ENCODE measurements at regions not wholly inside any gene's neighbourhood (a gene's known extent, or its start where the extent isn't known, plus 50 kb on each side); places are given as distances from the start of the nearest gene placed in this dataset.

DNA sequence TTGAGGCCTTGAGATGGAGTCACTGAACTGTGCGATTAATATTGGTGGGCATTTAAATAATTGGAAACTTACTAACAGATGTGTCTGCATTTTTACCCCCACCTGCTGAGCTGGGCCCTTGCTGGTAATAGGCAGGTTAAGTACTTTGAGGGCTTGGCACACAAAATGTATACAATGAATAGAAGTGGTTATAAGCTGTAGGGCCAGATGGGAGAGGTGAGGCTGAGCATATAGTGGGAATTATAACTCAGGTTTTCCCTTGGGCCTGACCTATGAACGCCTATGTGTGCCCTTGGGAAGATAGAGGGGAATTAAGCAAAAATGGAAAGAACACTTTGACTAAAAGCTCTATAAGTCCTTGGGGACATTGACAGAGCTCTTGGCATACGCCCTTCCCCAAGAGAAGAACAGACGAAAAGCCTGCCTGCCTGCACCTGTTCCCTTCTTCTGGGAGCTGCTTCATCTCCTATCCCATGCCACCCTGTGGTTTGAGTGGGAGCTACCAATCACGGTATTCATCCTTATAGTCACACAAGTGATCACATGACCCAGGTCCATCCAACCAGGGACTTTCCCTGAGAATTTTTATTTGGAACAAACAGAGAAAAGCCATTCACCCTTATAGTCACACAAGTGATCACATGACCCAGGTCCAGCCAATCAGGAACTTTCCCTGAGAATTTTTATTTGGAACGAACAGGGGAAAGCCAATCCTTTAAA is 260.7 kb upstream of the CSF3R start:
- CTCF ChIA-PET = no interaction called here
- Mint-ChIP-seq H3K27ac (ENCODE audit: unreplicated experiment) (no peak overlapping the region), H3K4me1 (ENCODE audit: low read depth, unreplicated experiment) (no peaks in the 10 kb centered on the region), H3K4me3 (ENCODE audit: low read depth, unreplicated experiment) (no peak overlapping the region), H3K27me3 (ENCODE audit: unreplicated experiment) (peaks cover 87% of the 10 kb centered on the region), H3K36me3 (ENCODE audit: insufficient read depth, unreplicated experiment) (no peaks in the 10 kb centered on the region), H3K9me3 (ENCODE audit: low read depth, unreplicated experiment) (peaks cover 2% of the 10 kb centered on the region)
- intact Hi-C loops (cut with micrococcal nuclease; ENCODE audit: unreplicated experiment) = no loop called here
- DNase-seq = no peak
- TF ChIP-seq, protein P1, sequence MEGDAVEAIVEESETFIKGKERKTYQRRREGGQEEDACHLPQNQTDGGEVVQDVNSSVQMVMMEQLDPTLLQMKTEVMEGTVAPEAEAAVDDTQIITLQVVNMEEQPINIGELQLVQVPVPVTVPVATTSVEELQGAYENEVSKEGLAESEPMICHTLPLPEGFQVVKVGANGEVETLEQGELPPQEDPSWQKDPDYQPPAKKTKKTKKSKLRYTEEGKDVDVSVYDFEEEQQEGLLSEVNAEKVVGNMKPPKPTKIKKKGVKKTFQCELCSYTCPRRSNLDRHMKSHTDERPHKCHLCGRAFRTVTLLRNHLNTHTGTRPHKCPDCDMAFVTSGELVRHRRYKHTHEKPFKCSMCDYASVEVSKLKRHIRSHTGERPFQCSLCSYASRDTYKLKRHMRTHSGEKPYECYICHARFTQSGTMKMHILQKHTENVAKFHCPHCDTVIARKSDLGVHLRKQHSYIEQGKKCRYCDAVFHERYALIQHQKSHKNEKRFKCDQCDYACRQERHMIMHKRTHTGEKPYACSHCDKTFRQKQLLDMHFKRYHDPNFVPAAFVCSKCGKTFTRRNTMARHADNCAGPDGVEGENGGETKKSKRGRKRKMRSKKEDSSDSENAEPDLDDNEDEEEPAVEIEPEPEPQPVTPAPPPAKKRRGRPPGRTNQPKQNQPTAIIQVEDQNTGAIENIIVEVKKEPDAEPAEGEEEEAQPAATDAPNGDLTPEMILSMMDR (IDR thresholded peaks at IDR 0.05; ENCODE audit: unreplicated experiment) = no peak
- no TSS peak for BruUV-seq (replicated peaks)

DNA sequence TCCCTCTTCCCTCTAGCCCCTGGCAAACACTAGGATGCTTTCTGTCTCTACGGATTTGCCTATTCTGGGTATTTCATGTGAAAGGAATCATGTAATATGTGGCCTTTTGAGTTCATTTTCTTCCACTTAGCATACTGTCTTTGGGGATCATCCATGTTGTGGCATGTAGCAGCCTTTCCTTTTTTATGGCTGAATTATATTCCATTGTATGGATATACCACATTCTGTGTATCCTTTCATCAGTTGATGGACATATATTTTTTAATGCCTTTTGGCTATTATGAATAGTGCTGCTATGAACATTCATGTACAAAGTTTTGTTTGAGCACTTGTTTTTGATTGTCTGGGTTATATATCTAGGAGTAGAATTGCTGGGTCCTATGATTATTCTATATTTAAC is 258.4 kb upstream of the CSF3R start:
- CTCF ChIA-PET = no interaction called here

DNA sequence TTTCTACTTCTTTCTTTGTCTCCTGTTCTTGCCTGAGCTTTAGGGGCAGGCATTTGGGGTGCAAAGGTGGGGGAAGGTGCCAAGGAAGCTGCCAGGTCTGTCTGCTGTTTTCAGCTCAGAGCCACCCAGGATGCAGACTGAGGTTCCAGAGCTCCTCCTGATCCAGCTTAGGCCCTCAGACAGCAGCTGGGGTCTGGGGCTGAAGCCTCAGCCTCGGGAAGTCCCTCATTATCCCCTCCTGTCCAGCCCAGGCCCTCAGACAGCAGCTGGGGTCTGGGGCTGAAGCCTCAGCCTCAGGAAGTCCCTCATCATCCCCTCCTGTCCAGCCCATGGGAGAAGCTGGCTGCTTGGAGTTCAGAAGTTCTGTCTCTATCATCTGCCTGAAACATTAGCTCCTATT is 257.7 kb upstream of the CSF3R start:
- H3K27ac Mint-ChIP-seq (ENCODE audit: unreplicated experiment) = no peak overlapping the region
- peaks cover 93% of the 10 kb centered on the region for H3K27me3 Mint-ChIP-seq (ENCODE audit: unreplicated experiment)
- H3K4me3 Mint-ChIP-seq (ENCODE audit: low read depth, unreplicated experiment) = no peak overlapping the region
- DNase-seq = no peak
- H3K4me1 Mint-ChIP-seq (ENCODE audit: low read depth, unreplicated experiment) = no peaks in the 10 kb centered on the region
- intact Hi-C loops (cut with micrococcal nuclease; ENCODE audit: unreplicated experiment) = no loop called here
- peaks cover 2% of the 10 kb centered on the region for H3K9me3 Mint-ChIP-seq (ENCODE audit: low read depth, unreplicated experiment)
- TF ChIP-seq, protein P1 (IDR thresholded peaks at IDR 0.05; ENCODE audit: unreplicated experiment) = no peak
- CTCF ChIA-PET = no interaction called here
- no TSS peak for BruUV-seq (replicated peaks)
- no peaks in the 10 kb centered on the region for H3K36me3 Mint-ChIP-seq (ENCODE audit: insufficient read depth, unreplicated experiment)

More for the DNA sequence above, 258.4 kb upstream of the CSF3R start:
- Mint-ChIP-seq H3K36me3 (ENCODE audit: insufficient read depth, unreplicated experiment) (no peaks in the 10 kb centered on the region), H3K27me3 (ENCODE audit: unreplicated experiment) (peaks cover 87% of the 10 kb centered on the region), H3K4me1 (ENCODE audit: low read depth, unreplicated experiment) (no peaks in the 10 kb centered on the region), H3K4me3 (ENCODE audit: low read depth, unreplicated experiment) (no peak overlapping the region), H3K27ac (ENCODE audit: unreplicated experiment) (no peak overlapping the region), H3K9me3 (ENCODE audit: low read depth, unreplicated experiment) (peaks cover 2% of the 10 kb centered on the region)
- no peak for DNase-seq
- intact Hi-C loops (cut with micrococcal nuclease; ENCODE audit: unreplicated experiment) = no loop called here
- BruUV-seq (replicated peaks) = no TSS peak
- TF ChIP-seq, protein P1 (IDR thresholded peaks at IDR 0.05; ENCODE audit: unreplicated experiment) = no peak

DNA sequence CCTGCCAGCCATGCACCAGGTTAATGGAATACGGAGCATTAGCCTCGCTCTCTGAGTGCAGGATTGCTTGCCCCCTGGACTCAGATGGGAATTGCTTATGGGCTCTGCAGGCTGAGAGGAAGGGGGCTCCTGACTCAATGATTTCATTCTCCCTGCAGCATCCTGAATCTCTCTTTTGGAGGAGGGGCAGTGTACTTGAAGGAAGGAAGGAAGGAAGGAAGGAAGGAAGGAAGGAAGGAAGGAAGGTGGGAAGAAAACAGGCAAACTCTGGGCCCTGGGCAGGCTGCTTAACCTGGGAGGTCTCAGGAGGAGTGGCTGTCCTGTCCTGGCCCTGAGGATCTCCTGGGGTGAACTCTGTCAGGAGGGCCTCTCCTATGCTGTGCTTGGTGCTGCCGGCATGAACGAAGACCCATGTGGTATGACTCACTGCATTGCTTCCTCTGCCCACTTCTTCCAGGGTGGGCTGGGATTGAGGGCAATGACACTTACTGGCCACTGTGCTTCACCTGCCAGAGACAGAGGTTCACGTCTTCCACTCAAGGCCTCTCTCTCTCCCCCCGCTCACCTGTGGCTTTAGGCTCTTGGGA is 257.1 kb upstream of the CSF3R start:
- no peaks in the 10 kb centered on the region for H3K4me1 Mint-ChIP-seq (ENCODE audit: low read depth, unreplicated experiment)
- no TSS peak for BruUV-seq (replicated peaks)
- H3K27ac Mint-ChIP-seq (ENCODE audit: unreplicated experiment) = no peak overlapping the region
- CTCF ChIA-PET = no interaction called here
- H3K27me3 Mint-ChIP-seq (ENCODE audit: unreplicated experiment) = peaks cover 100% of the 10 kb centered on the region
- H3K4me3 Mint-ChIP-seq (ENCODE audit: low read depth, unreplicated experiment) = no peak overlapping the region
- TF ChIP-seq, protein P1 (IDR thresholded peaks at IDR 0.05; ENCODE audit: unreplicated experiment) = no peak
- H3K9me3 Mint-ChIP-seq (ENCODE audit: low read depth, unreplicated experiment) = peaks cover 2% of the 10 kb centered on the region
- no peak for DNase-seq
- intact Hi-C loops (cut with micrococcal nuclease; ENCODE audit: unreplicated experiment) = no loop called here
- H3K36me3 Mint-ChIP-seq (ENCODE audit: insufficient read depth, unreplicated experiment) = no peaks in the 10 kb centered on the region

Measured in Calu3 (cell line).